BJ (cell line): ENCODE measurements at regions not wholly inside any gene's neighbourhood (a gene's known extent, or its start where the extent isn't known, plus 50 kb on each side); places are given as distances from the start of the nearest gene placed in this dataset.

Experiments
- CTCF ChIA-PET: fragments of 350-600 bp; formaldehyde crosslinking; extraction: SDS; loops from one replicate; lab custom pipeline; 2021; ENCODE audit warnings: antibody characterized with exemption, inconsistent platforms; lab: Yijun Ruan, JAX
- POLR2A ChIA-PET: fragments of 300-600 bp; sonication (Branson Sonifier 250); formaldehyde crosslinking; extraction: SDS; loops from one replicate; lab custom pipeline; 2021; ENCODE audit warnings: antibody characterized with exemption; lab: Charles Lee
- DNase-seq: peaks from one replicate; pipeline ENCODE4 v3.0.0-alpha.2; 2011; ENCODE audit warnings: low read depth
- H3K27me3 ChIP-seq: 2 replicates; pipeline ENCODE4 v1.6.0; 2011; ENCODE audit warnings: low read length; ENCODE audit not compliant: control insufficient read depth, insufficient read depth
- H3K36me3 ChIP-seq: 2 replicates; pipeline ENCODE4 v1.5.1; 2011; ENCODE audit warnings: low read length; ENCODE audit not compliant: control insufficient read depth, insufficient read depth
- H3K4me3 ChIP-seq: 2 replicates; pipeline ENCODE4 v1.5.1; 2011; ENCODE audit warnings: low read depth, mild to moderate bottlenecking, control low read depth, low read length
- CTCF ChIP-seq: IDR thresholded peaks from 2 replicates; pipeline ENCODE4 v1.5.1; 2011; ENCODE audit warnings: low read depth, mild to moderate bottlenecking, control low read depth, inconsistent platforms, low read length, moderate library complexity; ENCODE audit not compliant: insufficient read depth

- Histone ChIP-seq H3K4me3 (no peak overlapping the region), H3K36me3 (no peaks in the 10 kb centered on the region), H3K27me3 (no peaks in the 10 kb centered on the region)
- no peak for DNase-seq
- POLR2A ChIA-PET = no interaction called here
- CTCF ChIA-PET = no interaction called here
- no peak for TF ChIP-seq CTCF
Observed at GRCh38 chr18:24762511-24762910, 302.1 kb downstream of the HRH4 start.

- POLR2A ChIA-PET = no interaction called here
- TF ChIP-seq CTCF = no peak
Observed at GRCh38 chr18:24763765-24764513, 303.5 kb downstream of the HRH4 start.

GRCh38 chr18:24764766-24765165, 304.3 kb downstream of the HRH4 start:
- POLR2A ChIA-PET = no interaction called here
- H3K36me3 ChIP-seq = no peaks in the 10 kb centered on the region
- TF ChIP-seq CTCF = no peak
- H3K27me3 ChIP-seq = no peaks in the 10 kb centered on the region
- H3K4me3 ChIP-seq = no peak overlapping the region
- no peak for DNase-seq
- CTCF ChIA-PET = interaction anchor here (0.7 kb wide), 1 partner anchor 14 kb away, joined by 3 read pairs; no protein-coding TSS in a partner anchor

More at GRCh38 chr18:24763765-24764513, 303.5 kb downstream of the HRH4 start:
- no peaks in the 10 kb centered on the region for H3K36me3 ChIP-seq
- no peak overlapping the region for H3K4me3 ChIP-seq
- no peaks in the 10 kb centered on the region for H3K27me3 ChIP-seq
- peak; percentile 68 for DNase-seq
- CTCF ChIA-PET = no interaction called here

- POLR2A ChIA-PET = no interaction called here
- CTCF ChIA-PET = interaction anchor here (1.0 kb wide), 1 partner anchor 109 kb away, joined by 3 read pairs; no protein-coding TSS in a partner anchor
- Histone ChIP-seq H3K27me3 (no peaks in the 10 kb centered on the region), H3K4me3 (no peak overlapping the region), H3K36me3 (no peaks in the 10 kb centered on the region)
- no peak for DNase-seq
- no peak for TF ChIP-seq CTCF
Observed at GRCh38 chr18:24766376-24766775, 305.9 kb downstream of the HRH4 start.

- no peak for DNase-seq
- TF ChIP-seq CTCF = no peak
- no peaks in the 10 kb centered on the region for H3K36me3 ChIP-seq
- no peak overlapping the region for H3K4me3 ChIP-seq
- ChIA-PET CTCF (interaction anchor here (0.6 to 1.0 kb wide), 3 partner anchors 12 to 30 kb away, joined by 3 read pairs; no protein-coding TSS in a partner anchor), POLR2A (no interaction called here)
- H3K27me3 ChIP-seq = no peaks in the 10 kb centered on the region
Observed at GRCh38 chr18:24770311-24771024, 310.0 kb downstream of the HRH4 start.
